ENCODE measurements at regions not wholly inside any gene's neighbourhood (a gene's known extent, or its start where the extent isn't known, plus 50 kb on each side); places are given as distances from the start of the nearest gene placed in this dataset.
"Not testable (repeated sequence)": the region's sequence is repeated elsewhere in the genome, so short reads cannot be mapped to it uniquely, and the experiment has no call there.

GRCh38 chr3:26422415-26422814 lies 200.2 kb upstream of the LRRC3B start:
- no peak for DNase-seq

DNA sequence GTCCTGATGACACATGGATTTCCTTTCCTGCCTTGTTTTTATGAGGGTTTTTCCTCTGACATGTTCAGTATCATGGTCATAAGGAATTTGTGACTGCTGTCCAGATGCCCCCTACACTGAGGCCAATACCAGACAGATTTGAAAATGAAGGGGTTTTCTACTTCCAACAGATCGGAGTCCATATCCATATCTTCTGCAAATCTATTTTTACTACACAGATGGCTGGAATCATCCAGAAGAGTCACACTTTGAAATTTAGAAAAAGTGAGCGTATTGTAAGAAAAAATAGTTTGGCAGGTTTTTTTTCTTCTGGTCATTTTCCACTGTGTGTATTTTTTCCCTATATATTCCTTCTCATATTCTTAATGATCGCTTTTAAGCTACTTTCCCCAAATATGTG lies 197.5 kb upstream of the LRRC3B start:
- no peak for DNase-seq

DNA sequence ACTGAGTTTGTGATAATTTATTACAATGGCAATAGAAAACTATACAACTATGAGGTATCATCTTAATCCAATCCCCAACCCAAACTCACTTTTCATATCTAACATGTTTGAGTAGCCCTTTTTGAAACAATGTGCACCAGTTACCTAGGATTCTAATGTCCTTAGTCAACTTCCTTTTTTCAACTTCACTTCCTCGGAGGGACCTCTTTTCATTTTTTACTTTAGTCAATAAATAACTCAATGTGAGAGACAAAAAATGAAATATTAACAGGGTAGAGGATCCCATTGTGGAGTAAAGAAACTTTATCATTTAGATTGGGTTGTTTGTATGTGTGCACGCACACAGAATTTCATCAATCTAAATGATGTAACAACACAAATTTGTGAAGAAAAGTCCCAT lies 193.6 kb upstream of the LRRC3B start:
- peak in 1 of 2 experiments; percentile 13 for DNase-seq

- DNase-seq = no peak
Observed at GRCh38 chr3:26437678-26438077, 184.9 kb upstream of the LRRC3B start.

- no peak for DNase-seq
Observed at GRCh38 chr3:26438325-26438940, 184.1 kb upstream of the LRRC3B start.

- no peak for DNase-seq
Observed at GRCh38 chr3:26438981-26439884, 183.3 kb upstream of the LRRC3B start.

DNA sequence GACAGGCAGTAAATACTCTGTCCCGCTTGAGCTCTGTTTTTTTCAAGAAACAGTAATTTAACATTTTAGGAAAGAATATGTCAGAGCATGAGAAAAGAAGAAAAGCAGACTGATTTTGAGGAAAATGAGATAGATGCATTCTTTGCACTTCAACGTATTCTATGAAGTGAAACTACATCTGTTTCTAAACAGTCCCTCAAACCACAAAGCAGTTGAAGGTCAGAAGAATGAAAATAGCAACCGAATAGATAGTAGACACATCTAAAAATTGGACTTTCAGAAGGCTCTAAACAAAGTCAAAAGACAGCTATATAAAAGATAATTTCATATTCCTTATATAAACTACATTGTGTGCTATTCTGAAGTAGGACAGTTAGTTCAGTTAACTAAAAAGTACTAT lies 172.6 kb upstream of the LRRC3B start:
- DNase-seq = no peak

- no peak for DNase-seq
Observed at GRCh38 chr3:26452363-26452762, 170.2 kb upstream of the LRRC3B start.

DNA sequence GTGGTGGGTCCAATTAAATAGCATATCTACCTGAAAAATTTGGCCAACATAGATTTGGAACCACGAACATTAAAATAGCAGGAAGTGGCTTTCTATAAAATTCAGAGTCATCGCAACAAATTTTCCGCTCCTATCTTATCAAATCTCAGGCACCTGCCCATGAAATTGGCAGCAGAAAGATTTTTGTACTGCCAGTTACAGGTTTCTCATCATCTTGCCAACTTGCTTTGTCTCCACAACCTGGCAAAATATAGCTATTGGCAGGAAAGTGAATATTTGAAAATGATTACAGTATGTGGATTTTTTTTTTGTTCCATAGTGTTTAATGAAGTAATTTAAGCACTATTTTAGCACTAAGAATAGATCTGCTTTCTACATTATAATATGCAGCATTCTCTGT lies 161.6 kb upstream of the LRRC3B start:
- no peak for DNase-seq

DNA sequence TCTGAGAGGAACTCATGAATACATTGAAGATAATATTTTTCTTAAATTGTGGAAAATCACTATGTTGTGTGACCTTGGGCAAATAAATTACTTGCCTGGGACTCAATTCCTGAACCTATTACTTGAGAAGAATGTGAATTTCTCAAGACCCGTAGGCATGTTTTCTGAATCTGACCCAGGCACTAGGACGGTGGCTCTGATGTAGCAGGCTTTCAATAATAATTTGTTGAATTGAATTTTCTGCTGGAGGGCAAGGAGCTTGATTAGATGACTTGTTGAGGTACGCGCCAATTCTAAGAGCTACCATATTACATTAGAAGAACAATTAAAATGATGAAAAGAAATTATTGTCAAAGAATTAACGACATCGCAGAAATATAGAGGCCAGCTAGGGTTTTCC lies 150.2 kb upstream of the LRRC3B start:
- no peak for DNase-seq

- DNase-seq = no peak
Observed at GRCh38 chr3:26474706-26475105, 147.9 kb upstream of the LRRC3B start.

DNA sequence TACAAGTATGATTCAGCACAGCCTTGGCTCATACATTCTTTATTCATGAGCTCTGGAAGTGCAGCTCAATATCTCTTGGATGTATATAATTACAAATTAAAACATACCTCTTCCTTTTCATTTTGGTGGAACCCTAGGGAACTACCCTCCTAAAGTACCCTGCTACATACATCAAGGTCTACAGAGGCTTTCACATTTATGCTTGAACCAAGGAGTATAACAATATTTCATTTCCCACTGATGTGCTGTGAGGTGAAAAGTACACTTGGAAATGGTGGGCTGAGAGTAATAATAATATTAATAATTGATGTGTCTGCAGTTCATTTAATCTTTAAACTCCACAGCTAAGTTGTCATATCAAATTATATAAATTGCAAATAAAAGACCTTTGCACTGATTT lies 142.2 kb upstream of the LRRC3B start:
- no peak for DNase-seq

GRCh38 chr3:26484140-26484539 lies 138.4 kb upstream of the LRRC3B start:
- DNase-seq = peak; percentile 37 to 48

GRCh38 chr3:26498271-26498670 lies 124.3 kb upstream of the LRRC3B start:
- DNase-seq = no peak

- no peak for DNase-seq
Observed at GRCh38 chr3:26505399-26505798, 117.2 kb upstream of the LRRC3B start.

DNA sequence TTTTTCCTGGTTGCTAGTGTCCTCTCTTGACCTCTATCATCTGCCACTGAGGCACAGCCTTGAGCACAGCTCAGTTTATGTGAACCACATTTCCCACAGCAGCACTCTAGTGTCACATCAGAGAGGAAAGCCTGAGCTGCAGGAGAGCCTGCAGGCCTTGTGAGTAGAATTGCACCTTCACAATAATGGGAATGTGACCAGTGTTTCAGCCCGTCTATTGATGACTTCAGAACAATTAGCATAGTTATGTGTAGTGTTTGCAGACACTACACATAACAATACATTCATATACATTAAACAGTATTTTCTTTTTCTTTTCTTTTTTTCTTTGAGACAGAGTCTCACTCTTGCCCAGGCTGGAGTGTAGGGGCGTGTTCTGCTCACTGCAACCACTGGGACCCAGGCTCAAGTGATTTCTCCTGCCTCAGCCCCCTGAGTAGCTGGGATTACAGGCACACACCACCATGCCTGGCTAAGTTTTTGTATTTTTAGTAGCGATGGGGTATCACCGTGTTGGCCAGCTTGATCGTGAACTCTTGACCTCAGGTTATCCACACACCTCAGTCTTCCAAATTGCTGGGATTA lies 108.0 kb upstream of the LRRC3B start:
- DNase-seq = not testable (repeated sequence)

- no peak for DNase-seq
Observed at GRCh38 chr3:26515351-26515750, 107.2 kb upstream of the LRRC3B start.

- no peak for DNase-seq
Observed at GRCh38 chr3:26521261-26521660, 101.3 kb upstream of the LRRC3B start.

DNA sequence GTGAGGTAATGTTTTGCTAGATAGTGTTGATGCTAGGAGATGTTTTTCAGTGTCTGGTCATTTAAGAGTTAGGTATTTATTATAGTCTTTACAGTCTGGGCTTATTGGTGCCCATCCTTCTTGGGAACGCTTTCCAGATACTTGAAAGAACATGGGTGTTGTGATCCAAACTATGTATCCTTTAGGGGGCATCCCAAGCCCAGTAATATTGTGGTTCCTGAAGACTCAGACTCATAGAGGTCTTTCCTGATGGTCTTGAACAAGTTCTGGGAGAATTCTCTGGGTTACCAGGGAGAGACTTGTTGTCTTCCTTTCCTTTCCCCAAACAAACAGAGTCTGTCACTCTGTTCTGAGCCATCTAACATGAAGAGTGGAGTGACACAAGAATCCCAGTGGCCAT lies 99.7 kb upstream of the LRRC3B start:
- DNase-seq = no peak

DNA sequence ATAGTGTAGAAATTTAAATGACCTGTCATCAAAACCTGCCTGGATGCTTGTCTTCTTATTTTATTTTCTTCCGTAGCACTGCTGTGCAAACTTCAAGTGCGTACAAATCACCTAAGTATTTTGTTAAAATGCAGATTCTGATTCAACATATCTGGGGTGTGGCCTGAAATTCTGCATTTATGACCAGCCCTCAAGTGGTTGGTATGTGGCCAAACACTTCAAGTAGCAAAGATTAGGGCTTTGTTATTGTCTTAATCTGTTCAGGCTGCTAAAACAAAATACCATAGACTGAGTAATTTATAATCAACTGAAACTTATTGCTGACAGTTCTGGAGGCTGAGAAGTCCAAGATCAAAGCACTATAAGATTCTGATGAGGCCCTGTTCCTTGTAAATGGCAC lies 97.6 kb upstream of the LRRC3B start:
- no peak for DNase-seq

DNA sequence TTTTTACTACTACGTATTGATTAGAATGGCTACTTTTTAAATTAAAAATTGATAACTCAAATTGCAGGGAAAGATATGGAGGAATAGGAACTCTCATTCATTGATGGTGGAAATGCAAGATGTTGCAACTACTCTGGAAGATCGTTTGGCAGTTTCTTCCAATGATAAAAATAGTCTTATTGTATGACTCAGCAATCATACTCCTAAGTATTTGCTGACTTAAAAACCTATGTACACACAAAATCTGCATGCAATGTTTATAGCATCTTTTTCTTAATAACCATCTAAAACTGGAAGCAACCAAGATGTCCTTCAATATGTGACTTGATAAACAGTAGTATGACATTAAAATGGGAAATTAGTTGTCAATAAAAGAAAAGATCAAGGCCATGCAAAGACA lies 87.4 kb upstream of the LRRC3B start:
- no peak for DNase-seq

DNA sequence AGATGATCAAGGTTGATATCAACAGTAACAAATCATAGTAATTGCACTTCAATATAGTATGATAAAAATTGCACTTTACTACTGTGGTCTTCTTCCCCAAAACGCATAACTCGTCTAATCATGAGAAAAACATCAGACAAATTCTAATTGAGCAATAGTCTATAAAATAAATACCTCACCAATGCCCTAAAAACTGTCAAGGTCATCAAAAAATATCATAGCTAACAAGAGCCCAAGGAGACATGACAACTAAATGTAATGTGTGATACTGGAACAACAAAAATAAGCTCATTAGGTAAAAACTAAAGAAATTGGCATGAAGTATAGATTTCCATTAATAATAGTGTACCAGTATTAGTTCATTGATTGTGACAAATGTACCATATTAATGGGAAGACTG lies 85.6 kb upstream of the LRRC3B start:
- no peak for DNase-seq

DNA sequence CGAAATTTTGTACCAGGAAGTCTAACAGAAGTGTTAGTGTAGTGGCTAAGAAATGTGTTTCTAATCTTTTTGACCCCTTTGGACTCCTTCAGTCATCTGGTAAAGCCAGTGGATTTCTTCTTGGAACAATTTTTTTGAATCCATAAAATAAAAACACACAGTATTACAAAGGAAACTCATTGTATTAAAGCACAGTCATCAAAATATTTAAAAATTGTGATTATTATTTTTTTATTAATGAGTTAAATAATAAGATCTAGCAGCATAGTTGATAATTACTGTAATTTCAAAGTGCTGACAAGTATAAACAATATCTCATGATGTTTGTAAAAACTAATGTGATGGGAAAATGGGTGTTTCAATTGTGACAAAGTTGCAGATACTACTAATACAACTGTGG lies 72.2 kb upstream of the LRRC3B start:
- DNase-seq = no peak

GRCh38 chr3:26556637-26557036 lies 65.9 kb upstream of the LRRC3B start:
- DNase-seq = no peak
